Endothelial cell of umbilical vein (primary cell): ENCODE measurements at regions not wholly inside any gene's neighbourhood (a gene's known extent, or its start where the extent isn't known, plus 50 kb on each side); places are given as distances from the start of the nearest gene placed in this dataset.

ENCODE experiments used
- BruUV-seq: library from RNA; stranded (reverse); fragments of 400-500 nt; replicated peaks from 2 replicates; lab custom pipeline; 2021; lab: Mats Ljungman, UMichigan
- CTCF ChIA-PET: fragments of 300-600, 350-600 bp; sonication (Branson Sonifier 250); formaldehyde crosslinking; loops from one replicate; lab custom pipeline; 2021; ENCODE audit warnings: antibody characterized with exemption, inconsistent platforms; lab: Charles Lee
- POLR2A ChIA-PET: fragments of 300-600, 350-600 bp; sonication (Branson Sonifier 250); formaldehyde crosslinking; loops from one replicate; lab custom pipeline; 2021; ENCODE audit warnings: antibody characterized with exemption, inconsistent platforms; lab: Charles Lee
- DNase-seq: peaks from one replicate; pipeline ENCODE4 v3.0.0-alpha.2; 2011; ENCODE audit warnings: low read depth, low spot score
- FAIRE-seq: peaks from 2 replicates; lab custom pipeline; 2011; peaks lifted over from hg19 to GRCh38; lab: Jason Lieb, UNC
- H2AFZ ChIP-seq: 2 replicates; pipeline ENCODE4 v1.6.0; 2012; ENCODE audit warnings: low read depth, low read length, control low read depth, inconsistent platforms
- H3K27ac ChIP-seq: 2 replicates; pipeline ENCODE4 v1.5.1; 2011; ENCODE audit warnings: low read depth, mild to moderate bottlenecking, control low read depth, low read length, moderate library complexity; ENCODE audit not compliant: insufficient read depth
- H3K27me3 ChIP-seq, 2 experiments: 2 replicates each; pipeline versions ENCODE4 v1.6.0 to v1.6.1; 2011; ENCODE audit warnings: low read length in 2 of 2, mixed read lengths in 1 of 2; ENCODE audit not compliant: control insufficient read depth in 2 of 2, insufficient read depth in 2 of 2
- H3K36me3 ChIP-seq, 2 experiments: 2 replicates in 1 of 2; 3 replicates in 1 of 2; pipeline ENCODE4 v1.5.1; 2011; ENCODE audit warnings: low read length in 2 of 2, mild to moderate bottlenecking in 1 of 2, moderate library complexity in 1 of 2; ENCODE audit not compliant: control insufficient read depth in 2 of 2, insufficient read depth in 2 of 2; ENCODE audit errors: extremely low read depth in 1 of 2
- H3K4me1 ChIP-seq: 3 replicates; pipeline ENCODE4 v1.5.1; 2011; ENCODE audit warnings: mild to moderate bottlenecking, low read length; ENCODE audit not compliant: control insufficient read depth, insufficient read depth; ENCODE audit errors: extremely low read depth
- H3K4me2 ChIP-seq: 2 replicates; pipeline ENCODE4 v1.6.1; 2011; ENCODE audit warnings: low read length, control low read depth, mixed read lengths; ENCODE audit not compliant: insufficient read depth
- H3K4me3 ChIP-seq, 3 experiments: fragments of 200-600 bp in 1 of 3; sonication (generic), shearing (Covaris generic) in 1 of 3; replicated peaks in 1 of 3; 2 replicates each; pipeline ENCODE4 v1.5.1; 2011 to 2016; ENCODE audit warnings: control low read depth in 3 of 3, low read length in 3 of 3, mild to moderate bottlenecking in 2 of 3, inconsistent platforms in 1 of 3, low read depth in 1 of 3, moderate library complexity in 1 of 3; ENCODE audit not compliant: insufficient read depth in 1 of 3
- H3K79me2 ChIP-seq: 2 replicates; pipeline ENCODE4 v1.6.0; 2012; ENCODE audit warnings: low read length, inconsistent platforms; ENCODE audit not compliant: control insufficient read depth, insufficient read depth
- H3K9ac ChIP-seq: replicated peaks from 2 replicates; pipeline ENCODE3; 2011; ENCODE audit warnings: low read length, control low read depth; ENCODE audit not compliant: insufficient read depth; ENCODE audit errors: extremely low read depth
- H3K9me1 ChIP-seq: replicated peaks from 3 replicates; pipeline ENCODE4 v1.6.0; 2011; ENCODE audit warnings: mild to moderate bottlenecking, low read length; ENCODE audit not compliant: control insufficient read depth, insufficient read depth; ENCODE audit errors: extremely low read depth
- H3K9me3 ChIP-seq: replicated peaks from 2 replicates; pipeline ENCODE4 v1.5.1; 2012; ENCODE audit warnings: low read length, inconsistent platforms; ENCODE audit not compliant: control insufficient read depth, insufficient read depth
- H4K20me1 ChIP-seq: replicated peaks from 2 replicates; pipeline ENCODE3; 2011; ENCODE audit warnings: mild to moderate bottlenecking, low read length; ENCODE audit not compliant: control insufficient read depth, insufficient read depth; ENCODE audit errors: extremely low read depth
- CTCF ChIP-seq, 2 donors: IDR thresholded peaks; 1 replicate in 1 of 2; 2 replicates in 1 of 2; pipeline ENCODE4 v1.5.1; 2011; ENCODE audit warnings: low read length in 2 of 2, mild to moderate bottlenecking in 2 of 2, moderate library complexity in 2 of 2, control low read depth in 1 of 2, inconsistent platforms in 1 of 2, low read depth in 1 of 2; ENCODE audit not compliant: insufficient read depth in 1 of 2; ENCODE audit errors: extremely low read depth in 1 of 2
- EZH2 ChIP-seq: IDR thresholded peaks from 2 replicates; pipeline ENCODE4 v1.6.1; 2012; ENCODE audit warnings: borderline replicate concordance, low read depth, mild to moderate bottlenecking, moderate library complexity, low read length, inconsistent platforms; ENCODE audit not compliant: severe bottlenecking
- FOS ChIP-seq: IDR thresholded peaks from 2 replicates; pipeline ENCODE4 v1.6.1; 2011; ENCODE audit warnings: mild to moderate bottlenecking, low read length, moderate library complexity, borderline replicate concordance; ENCODE audit not compliant: insufficient read depth
- GATA2 ChIP-seq: IDR thresholded peaks from 2 replicates; pipeline ENCODE4 v1.7.0; 2011; ENCODE audit warnings: low read depth, mild to moderate bottlenecking, moderate library complexity, mixed read lengths, low read length; ENCODE audit not compliant: insufficient read length, insufficient read depth
- JUN ChIP-seq: IDR thresholded peaks from 2 replicates; pipeline ENCODE4 v1.6.1; 2011; ENCODE audit warnings: borderline replicate concordance, low read depth; ENCODE audit not compliant: insufficient read length, insufficient read depth
- MAX ChIP-seq: IDR thresholded peaks from 2 replicates; pipeline ENCODE4 v1.6.1; 2011; ENCODE audit not compliant: insufficient read depth, insufficient read length
- MYC ChIP-seq: IDR thresholded peaks from one replicate; pipeline ENCODE4 v1.6.1; 2011; ENCODE audit warnings: mild to moderate bottlenecking, low read depth, low read length
- POLR2A ChIP-seq: IDR thresholded peaks from 2 replicates; pipeline ENCODE4 v1.6.1; 2012; ENCODE audit warnings: low read depth, mild to moderate bottlenecking, control low read depth, low read length
- POLR2AphosphoS5 ChIP-seq: IDR thresholded peaks from 2 replicates; pipeline ENCODE4 v1.6.1; 2012; ENCODE audit warnings: low read depth, mild to moderate bottlenecking, control low read depth, low read length, moderate library complexity; ENCODE audit not compliant: insufficient read depth
- dilution Hi-C: fragments of 300-500 bp; cut with MboI; formaldehyde crosslinking; loops from one replicate; pipeline ENCODE4 v1.15.0; 2019; ENCODE audit warnings: low sequenced_read_pairs; ENCODE audit not compliant: extremely low pct_ligation_motif_present
- intact Hi-C: fragments of 100-400 bp; cut with micrococcal nuclease; formaldehyde crosslinking; loops from one replicate; pipeline ENCODE4 v1.10.0; 2022

- Histone ChIP-seq H3K4me1 (no peaks in the 10 kb centered on the region), H3K27ac (no peak overlapping the region), H3K79me2 (no peaks in the 10 kb centered on the region), H3K4me3 (no peak overlapping the region), H3K9me3 (peaks cover 4% of the 10 kb centered on the region), H3K4me2 (no peak overlapping the region), H3K9ac (no peak overlapping the region), H3K36me3 (no peaks in the 10 kb centered on the region), H3K9me1 (no peaks in the 10 kb centered on the region), H4K20me1 (no peaks in the 10 kb centered on the region), H2AFZ (no peak overlapping the region), H3K27me3 (no peaks in the 10 kb centered on the region)
- TF ChIP-seq EZH2 (no peak), JUN (no peak), POLR2A (no peak), MYC (no peak), FOS (no peak), MAX (no peak), POLR2AphosphoS5 (no peak), CTCF (IDR thresholded peaks at IDR 0.05; ENCODE audit: extremely low read depth in 1 of 2, insufficient read depth in 1 of 2, low read depth in 1 of 2, low read length in 2 of 2) (no peak), GATA2 (no peak)
- dilution Hi-C loops (no loop called here), intact Hi-C loops (no loop called here)
- DNase-seq: no peak
- POLR2A ChIA-PET: no interaction called here
- BruUV-seq: no TSS peak
- CTCF ChIA-PET: no interaction called here
- no peak for FAIRE-seq
Measured at GRCh38 chr19:30180691-30181090, 191.5 kb upstream of the ZNF536 start.
